GM21381 (cell line): ENCODE measurements at regions not wholly inside any gene's neighbourhood (a gene's known extent, or its start where the extent isn't known, plus 50 kb on each side); places are given as distances from the start of the nearest gene placed in this dataset.
"Not testable (repeated sequence)": the region's sequence is repeated elsewhere in the genome, so short reads cannot be mapped to it uniquely, and the experiment has no call there.

Source experiments
- ATAC-seq: cut with Tn5 transposase; IDR thresholded peaks from one replicate; pipeline ENCODE4 v1.9.1; 2021; ENCODE audit warnings: mild to moderate bottlenecking, moderate library complexity; ENCODE audit not compliant: unreplicated experiment

DNA sequence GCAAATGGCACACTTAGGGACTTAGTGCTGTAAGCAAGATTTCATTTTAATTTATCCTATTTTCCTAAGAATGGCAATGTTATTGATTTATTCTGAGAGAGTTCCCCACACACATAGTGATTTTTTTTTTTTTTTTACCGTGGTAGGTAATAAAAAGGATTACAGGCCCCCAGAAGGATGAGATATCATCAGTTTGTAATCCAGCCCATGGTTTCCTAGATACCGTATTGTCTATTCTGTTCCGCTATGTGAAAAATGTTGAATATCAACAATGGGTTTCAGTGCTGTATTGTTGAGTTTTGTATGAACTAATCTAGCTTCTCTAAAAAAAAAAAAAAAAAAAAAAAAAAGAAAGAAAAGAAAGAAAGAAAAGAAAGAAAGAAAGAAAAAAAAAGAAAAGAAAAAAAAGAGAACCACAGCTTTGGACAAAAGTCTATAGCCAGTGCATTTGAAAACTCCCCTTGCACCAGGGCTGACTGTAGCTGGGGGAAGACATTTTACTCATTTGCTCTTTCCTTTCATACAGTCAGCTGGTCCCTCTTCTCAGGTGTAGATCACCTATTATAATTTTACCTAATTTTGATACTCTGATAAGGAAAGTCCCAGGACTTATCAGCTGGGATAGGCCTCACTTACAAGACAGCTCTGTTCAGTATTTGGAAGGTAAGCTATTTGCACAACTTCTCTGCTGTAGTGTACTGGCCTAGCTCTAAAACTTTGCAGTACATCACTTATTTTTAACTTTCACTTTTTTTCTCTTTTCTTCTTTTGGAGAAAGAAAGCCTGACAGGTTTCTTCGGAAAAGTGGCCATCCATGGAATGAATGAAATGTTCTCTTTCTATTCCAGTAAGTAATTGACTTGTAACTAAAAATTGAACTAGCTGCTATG is 101.4 kb upstream of the SOX2 start:
- ATAC-seq: no peak

DNA sequence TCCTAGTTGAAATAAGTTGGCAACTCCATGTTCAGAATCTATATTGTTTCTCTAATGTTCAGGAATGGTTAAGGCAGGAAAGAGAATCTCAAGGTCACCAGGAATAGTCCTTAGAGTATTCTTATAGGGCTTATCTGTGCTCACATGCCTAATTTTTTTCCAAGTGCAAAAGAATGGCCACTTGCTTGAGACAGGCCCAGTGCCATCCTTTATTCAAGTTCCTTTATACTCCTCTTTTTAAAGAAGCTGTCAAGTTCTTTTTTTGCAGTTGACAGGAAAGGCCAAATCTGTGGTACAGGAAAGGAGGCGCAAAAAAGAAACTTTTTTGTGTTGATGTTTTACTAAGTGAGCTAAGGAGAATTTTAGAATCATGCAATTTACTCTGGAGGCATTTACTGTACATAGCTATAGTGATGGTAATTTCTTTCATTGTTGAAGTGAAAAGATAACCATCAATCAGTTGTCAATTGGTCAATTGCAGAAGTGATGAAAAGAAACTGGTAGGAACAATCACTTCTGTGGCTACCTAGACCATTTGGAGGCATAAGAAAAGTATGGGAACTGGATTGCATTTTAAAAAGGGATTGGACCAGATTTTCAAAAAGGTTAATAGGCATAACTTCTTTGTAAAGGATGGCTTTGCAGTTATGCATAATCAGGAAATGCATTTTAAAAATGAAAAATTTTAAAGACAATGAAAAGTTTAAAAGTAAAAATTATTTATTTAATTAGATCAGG is 102.5 kb upstream of the SOX2 start:
- no peak for ATAC-seq

GRCh38 chr3:181604267-181604666 is 107.5 kb upstream of the SOX2 start:
- no peak for ATAC-seq

DNA sequence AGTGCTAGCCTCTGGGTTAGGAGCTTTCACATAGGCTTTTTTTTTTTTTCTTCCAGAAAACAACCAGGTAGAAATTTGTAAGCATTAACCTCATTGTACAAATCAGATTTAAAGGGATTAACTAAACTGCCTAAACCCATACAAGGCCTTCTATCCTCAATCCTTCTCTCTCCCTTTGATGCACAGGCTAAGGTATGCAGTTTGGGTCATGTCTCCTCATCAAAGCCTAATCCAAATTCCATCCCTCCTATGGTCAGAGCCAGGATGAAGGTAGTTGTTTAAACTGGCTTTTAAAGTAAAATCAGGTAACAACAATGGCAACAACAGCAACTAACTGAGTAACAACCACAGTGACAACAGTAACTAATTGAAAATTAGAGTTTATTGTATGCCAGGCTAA is 115.6 kb upstream of the SOX2 start:
- no peak for ATAC-seq

GRCh38 chr3:181590939-181591338 is 120.8 kb upstream of the SOX2 start:
- ATAC-seq: not testable (repeated sequence)

DNA sequence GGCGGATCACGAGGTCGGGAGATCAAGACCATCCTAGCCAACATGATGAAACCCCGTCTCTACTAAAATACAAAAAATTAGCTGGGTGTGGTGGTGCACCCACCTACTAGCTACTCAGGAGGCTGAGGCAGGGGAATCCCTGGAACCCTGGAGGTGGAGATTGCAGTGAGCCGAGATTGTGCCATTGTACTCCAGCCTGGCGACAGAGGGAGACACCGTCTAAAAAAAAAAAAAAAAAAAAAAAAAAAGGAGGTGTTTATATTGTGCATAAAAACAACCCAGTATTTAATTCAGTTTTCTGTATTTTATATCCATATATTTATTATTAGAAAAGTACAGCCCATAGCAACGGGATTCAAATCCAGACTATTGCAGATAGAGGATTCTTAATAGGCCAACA is 129.1 kb upstream of the SOX2 start:
- no peak for ATAC-seq

- ATAC-seq: no peak
These were observed 130.1 kb upstream of the SOX2 start for GRCh38 chr3:181581656-181582055.

DNA sequence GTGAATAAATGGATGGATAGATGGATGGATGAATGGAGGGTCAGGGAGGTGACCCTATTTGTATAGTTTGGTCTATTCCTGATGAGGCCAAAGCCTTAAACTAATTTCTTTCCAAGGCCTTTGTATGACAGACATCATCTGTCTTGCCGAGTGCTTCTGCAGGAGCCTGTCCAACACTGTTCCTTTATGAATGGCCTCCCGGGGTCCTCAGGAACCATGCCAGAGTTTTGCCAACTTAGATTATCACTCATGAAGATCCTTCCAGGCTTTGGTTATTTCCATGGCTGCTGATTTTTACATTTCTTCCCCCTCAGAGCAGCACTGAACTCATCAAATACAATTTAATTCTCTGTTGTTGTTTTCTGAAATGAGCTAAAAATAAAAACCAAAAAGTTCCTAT is 133.0 kb upstream of the SOX2 start:
- ATAC-seq: no peak

DNA sequence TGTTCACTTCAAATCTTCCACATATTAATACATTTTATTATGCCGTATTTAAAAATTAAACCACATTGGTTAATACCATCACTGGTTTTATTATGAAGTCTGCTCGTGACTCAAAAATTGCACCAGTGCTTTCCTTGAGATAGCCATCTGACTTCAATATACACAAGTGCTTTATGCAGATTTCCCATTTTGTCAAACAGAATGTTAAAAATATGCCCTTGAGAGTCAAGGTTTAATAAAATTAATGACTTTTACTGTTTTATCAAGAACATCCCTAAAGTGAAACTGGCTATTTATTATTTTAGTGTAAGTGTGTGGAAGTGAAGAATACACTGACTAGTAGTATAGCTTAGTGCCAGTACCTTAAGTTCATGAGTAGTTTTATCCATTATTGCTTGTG is 139.3 kb upstream of the SOX2 start:
- ATAC-seq: no peak

DNA sequence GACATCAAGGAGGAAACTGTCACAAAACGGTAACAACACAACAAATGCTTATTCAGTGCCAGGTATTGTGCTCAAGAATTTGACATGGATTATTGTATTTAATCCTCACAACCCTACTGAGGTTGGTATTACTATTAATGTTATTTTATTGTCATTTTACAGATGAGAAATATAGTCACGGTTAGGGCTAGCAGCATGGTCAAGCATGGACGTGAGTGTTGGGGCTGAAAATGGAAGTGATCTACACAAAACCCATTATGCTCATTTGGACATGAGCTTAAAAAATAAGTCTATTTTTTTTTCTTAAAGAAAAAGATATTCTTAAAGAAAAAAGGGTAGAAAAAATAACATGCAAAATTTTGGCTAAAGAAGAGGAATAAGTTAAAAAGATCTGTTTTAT is 141.3 kb upstream of the SOX2 start:
- ATAC-seq: no peak

DNA sequence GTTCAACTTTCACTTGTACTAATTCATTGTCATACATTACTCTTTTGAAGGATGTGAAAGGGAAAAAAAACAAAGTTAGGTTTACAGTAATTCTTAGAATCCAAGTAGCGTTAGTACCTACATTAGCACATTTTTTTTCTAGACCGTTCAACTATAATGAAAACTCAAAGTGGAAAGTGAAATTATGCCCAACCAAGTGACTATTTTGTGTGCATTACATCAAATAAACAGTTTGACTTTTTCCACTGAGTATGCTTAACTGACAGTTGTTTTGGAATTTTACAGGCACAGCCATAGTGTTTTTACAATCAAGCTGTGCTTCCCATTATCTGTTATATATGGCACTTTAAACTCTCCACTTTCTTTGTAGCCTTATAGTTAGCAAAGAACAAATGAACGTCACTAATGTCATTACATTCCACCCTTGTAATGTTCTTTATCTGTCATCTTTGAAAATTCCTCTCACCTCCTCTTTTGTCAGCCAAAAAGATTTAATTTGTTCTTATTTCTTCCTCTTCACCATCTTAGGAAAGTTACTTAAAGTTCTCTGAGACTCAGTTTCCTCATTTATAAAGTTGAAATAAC is 142.3 kb upstream of the SOX2 start:
- no peak for ATAC-seq

GRCh38 chr3:181568693-181569092 is 143.0 kb upstream of the SOX2 start:
- ATAC-seq: no peak

DNA sequence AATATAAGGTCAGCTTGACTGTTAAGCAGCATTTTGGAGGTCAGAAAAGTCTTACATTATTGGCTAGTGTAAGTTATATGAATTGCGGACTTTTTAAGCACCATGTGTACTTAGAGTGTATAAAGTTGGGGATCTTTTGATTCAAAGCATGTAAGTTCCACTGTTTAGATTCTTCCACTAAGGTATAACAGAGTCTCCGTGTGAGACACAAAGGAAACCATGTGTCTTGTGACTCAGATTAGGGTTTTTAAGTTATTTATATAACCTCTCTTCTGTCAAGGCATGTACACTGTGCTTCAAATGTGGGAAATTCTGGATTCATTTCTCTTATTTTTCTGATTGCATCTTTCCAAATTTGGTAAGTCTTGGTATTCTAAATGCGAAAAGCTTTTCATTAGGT is 143.5 kb upstream of the SOX2 start:
- ATAC-seq: no peak

DNA sequence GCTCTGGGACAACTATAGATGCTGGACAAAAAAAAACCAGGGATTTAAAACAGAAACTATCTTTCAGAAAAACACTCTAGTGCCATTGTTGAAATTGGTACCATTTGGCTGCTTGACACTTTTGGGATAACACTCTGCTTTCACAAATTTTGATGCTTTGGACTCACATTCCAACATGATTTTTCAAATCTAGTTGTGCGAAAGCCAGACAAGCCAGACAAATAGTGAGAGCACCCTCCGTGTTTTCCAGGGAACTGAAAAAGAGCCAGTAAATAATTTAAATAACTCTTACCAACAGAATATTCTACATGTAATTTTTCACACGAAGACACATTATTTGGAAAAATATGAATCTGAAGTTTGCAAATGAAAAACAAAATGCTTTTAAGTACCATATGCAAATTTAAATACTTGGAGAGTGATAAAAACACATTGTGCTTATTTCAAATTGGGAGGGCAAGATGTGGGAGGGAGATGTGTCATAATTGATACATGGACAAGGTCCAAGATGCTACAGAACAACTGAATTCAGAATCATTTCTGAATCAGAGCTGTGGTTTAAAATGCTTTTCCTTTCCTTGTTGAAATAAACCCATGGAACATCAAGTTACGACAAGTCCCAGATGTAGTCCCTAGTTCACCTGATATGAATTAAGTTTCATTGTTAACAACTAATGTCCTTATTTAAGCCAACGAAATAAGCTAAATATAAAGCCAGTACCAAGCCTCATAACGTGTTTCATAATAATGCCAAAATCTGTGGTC is 144.2 kb upstream of the SOX2 start:
- ATAC-seq: no peak

- no peak for ATAC-seq
These were observed 146.3 kb upstream of the SOX2 start for GRCh38 chr3:181565416-181565815.

GRCh38 chr3:181564222-181564621 is 147.5 kb upstream of the SOX2 start:
- no peak for ATAC-seq

DNA sequence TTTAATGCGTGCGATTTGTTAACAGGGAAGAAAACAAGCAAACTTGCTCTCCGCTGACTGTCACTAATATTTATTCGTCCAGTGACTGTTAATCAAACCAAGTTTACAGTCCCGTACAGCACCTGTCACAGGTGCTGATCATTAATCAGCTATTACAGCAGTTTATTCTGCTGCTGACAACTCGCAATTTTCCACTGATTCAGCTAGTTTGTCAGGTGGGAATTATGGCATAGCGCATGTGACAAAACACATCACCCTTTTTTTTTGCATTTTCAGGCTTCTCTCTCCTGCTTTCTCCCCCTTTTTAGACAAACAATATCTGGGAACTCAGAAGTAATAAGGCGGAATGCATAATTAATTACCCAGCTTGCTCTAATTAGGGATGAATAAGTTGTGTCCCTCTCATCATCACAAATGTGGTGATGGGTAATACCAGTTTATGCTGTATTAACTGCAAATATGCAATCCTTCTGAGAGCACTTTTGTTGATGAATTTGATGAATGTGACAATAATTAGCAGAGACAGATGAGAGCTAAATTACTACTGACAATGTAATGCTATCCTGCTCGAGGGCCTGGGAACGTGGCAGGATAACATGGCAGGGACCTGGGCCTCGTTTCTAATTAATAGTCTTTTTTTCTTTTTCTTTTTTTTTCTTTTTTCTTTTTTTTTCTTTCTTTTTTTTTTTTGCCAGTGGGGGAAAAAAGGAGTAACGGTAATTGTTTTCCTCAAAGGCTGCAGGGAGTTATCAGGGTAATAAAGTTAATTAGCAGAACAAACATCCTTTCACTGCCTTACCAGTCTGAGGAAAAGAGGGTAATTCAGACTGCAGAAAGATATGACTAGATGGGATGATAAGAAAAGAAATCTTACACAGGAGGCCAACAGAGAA is 150.3 kb upstream of the SOX2 start:
- no peak for ATAC-seq

DNA sequence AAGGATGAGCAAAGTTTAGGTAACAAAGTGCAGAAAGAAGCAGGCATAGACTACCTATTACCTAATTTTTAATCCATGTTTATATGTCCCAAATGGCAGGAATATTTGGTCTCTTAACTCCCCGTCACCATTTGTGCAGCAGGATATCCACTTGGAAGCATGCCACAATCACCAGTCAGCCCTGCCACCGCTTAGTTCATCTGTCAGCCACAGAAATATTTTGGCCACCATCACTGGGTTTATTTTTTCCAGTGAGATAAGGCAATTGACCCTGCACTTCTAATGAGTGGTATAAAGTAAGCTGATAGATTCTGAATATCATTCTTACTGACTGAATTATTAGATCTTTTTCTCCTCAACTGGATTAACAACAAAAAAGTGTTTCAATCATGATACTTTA is 152.9 kb upstream of the SOX2 start:
- ATAC-seq: no peak

GRCh38 chr3:181555681-181556080 is 156.0 kb upstream of the SOX2 start:
- no peak for ATAC-seq

DNA sequence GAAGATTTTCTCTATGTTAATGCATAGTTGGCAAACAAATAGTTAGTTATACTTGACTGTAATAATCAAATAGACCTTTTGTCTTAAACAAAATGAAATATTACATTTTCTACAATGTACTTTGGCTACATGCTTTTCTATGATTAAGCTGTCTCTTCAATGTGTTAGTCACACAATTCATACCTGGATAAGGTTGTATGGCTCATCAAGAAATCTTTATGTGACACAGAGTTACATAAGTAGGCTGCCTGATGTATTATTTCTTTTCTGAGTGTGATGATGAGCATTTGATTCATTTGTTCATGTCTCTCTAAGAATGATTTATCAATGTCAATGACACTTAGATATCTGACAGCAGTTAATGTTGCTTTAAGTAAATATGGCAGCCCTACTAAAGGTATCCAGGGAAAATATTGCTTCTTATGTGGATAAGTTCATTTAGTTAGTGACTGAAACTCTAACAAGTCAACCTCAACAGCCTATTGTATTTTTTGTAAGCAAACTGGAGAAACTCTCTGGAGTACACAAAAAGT is 157.4 kb upstream of the SOX2 start:
- no peak for ATAC-seq
